ENCODE measurements at regions not wholly inside any gene's neighbourhood (a gene's known extent, or its start where the extent isn't known, plus 50 kb on each side); places are given as distances from the start of the nearest gene placed in this dataset.

GRCh38 chr13:73703606-73704005 is 430.6 kb downstream of the KLF12 start:
- DNase-seq (ENCODE audit: low read depth) = no peak

DNA sequence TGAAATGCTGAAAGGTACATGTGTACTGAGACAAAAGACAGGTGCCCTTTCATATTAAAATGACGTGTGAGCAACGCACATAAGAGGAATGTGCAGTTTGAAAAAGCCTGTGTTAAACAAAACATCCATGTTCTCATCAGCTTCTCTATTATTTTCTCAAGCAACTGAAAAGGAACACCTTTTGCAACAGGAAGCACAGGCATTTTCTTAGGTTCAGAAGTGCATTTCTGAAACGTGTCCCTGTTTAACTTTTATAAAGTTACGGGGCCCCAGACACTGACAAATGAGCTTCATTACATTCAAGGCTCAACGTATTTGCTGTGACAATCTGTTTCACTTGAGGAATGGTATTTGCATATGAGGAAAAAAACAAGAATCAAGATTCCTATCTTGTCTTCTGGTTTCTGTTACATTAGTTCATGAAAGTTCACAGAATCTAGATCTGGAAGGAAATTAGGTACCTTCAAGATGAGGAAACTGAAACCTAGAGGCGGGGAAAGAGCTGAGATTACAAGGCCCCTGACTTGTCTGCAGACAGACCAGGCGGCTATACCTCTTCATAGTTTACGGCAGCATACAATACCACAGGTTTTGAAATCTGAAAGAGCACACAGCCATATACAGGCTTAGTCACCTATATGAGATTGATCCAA is 431.7 kb downstream of the KLF12 start:
- DNase-seq (ENCODE audit: low read depth) = no peak

DNA sequence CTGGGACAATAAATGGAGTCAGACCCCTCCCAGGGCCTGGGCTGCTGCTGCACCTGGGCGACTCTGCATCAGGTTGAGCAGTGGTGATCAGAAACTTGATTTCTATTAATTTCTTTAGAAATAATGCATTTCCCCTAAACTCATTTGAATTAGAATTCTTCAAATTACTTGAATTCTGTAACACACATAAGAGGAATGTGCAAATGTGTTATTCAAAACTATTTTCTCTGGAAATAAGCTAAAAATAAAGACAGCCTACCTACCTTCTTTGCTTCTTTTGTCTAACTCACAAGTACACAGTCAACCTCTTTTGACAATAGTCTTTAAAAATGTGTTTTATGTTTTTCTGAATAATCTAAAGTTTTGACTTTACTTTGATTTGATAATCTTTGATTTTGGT is 433.0 kb downstream of the KLF12 start:
- DNase-seq (ENCODE audit: low read depth) = no peak

DNA sequence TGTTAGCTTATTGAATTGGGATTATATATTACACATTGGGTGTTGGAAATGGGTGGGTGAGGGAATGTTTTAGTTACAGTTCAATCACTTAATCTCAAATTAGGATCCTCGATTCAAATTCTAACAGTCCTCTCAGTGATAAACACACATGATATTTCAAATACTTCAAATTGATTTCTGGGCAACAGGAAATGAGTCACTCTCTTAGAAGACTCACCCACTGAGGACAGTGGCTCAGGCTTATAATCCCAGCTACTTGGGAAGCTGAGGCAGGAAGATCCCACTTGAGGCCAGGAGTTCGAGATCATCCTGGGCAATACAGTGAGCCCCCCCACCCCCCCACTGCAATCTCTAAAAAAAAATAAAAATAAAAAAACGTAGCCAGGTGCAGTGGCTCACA is 435.3 kb downstream of the KLF12 start:
- DNase-seq (ENCODE audit: low read depth) = no peak

DNA sequence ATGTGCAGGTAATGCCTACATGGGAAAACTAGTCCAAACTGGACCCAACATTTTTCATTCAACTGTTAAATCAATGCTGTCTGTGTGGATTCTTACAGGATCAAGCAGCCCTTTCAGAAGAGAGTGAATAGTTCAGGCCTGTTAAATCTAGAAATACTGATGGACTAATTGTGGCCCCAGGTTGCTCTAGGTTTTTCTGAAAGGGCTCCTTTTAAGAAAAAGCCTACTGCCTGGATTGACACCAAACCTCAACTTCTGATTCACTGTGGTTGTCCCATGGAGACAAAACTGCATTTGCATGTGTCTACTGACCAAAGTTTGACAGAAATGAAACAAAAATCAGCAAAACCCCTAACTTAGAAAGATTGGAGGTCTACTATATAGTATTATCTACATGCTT is 437.0 kb downstream of the KLF12 start:
- DNase-seq (ENCODE audit: low read depth) = no peak

DNA sequence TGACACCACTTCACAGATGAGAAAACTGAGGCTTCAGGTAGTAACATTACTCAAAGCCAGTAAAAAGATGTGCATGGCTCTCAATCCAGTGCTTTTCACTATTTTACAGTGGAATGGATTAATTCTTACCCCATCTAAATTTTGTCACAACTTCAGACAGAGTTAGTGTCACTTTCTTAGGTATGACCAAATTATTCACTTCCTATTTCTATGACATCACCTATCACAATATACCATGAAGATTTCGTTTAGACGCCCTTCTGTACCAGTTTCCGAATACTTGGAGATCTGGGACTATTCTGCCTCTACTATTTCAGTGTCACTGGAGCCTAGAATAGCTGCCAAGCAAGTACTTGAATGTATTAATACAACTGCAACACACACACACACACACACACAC is 437.5 kb downstream of the KLF12 start:
- no peak for DNase-seq (ENCODE audit: low read depth)

GRCh38 chr13:73696271-73696670 is 437.9 kb downstream of the KLF12 start:
- DNase-seq (ENCODE audit: low read depth) = no peak

GRCh38 chr13:73695325-73695724 is 438.9 kb downstream of the KLF12 start:
- no peak for DNase-seq (ENCODE audit: low read depth)

- no peak for DNase-seq (ENCODE audit: low read depth)
Measured at GRCh38 chr13:73693215-73693614, 441.0 kb downstream of the KLF12 start.

- no peak for DNase-seq (ENCODE audit: low read depth)
Measured at GRCh38 chr13:73691891-73692290, 442.3 kb downstream of the KLF12 start.

DNA sequence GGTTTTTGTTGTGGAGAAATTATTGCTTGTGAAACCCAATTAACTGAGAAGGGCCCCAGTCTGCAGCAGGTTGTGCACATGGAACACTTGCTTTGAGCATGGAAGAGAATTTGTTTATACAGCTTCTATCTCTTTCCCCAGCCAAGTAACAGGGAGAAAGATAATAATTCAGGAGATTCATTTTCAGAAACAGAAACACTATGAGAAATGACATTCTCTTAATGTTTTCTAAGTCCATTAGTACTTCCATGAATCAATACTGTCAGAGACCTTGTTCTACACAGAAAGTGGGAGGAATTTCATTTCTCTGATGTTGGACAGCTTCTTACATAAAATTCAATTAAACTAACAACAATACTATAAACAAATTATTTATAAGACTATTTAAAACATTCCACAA is 446.3 kb downstream of the KLF12 start:
- no peak for DNase-seq (ENCODE audit: low read depth)

- DNase-seq (ENCODE audit: low read depth) = no peak
Measured at GRCh38 chr13:73687087-73687486, 447.1 kb downstream of the KLF12 start.

GRCh38 chr13:73684750-73685149 is 449.5 kb downstream of the KLF12 start:
- DNase-seq (ENCODE audit: low read depth) = no peak

GRCh38 chr13:73684286-73684685 is 449.9 kb downstream of the KLF12 start:
- no peak for DNase-seq (ENCODE audit: low read depth)

GRCh38 chr13:73683746-73684145 is 450.5 kb downstream of the KLF12 start:
- DNase-seq (ENCODE audit: low read depth) = no peak

- no peak for DNase-seq (ENCODE audit: low read depth)
Measured at GRCh38 chr13:73681779-73682178, 452.4 kb downstream of the KLF12 start.

- no peak for DNase-seq (ENCODE audit: low read depth)
Measured at GRCh38 chr13:73681015-73681414, 453.2 kb downstream of the KLF12 start.

GRCh38 chr13:73677048-73677601 is 457.1 kb downstream of the KLF12 start:
- DNase-seq (ENCODE audit: low read depth) = no peak

DNA sequence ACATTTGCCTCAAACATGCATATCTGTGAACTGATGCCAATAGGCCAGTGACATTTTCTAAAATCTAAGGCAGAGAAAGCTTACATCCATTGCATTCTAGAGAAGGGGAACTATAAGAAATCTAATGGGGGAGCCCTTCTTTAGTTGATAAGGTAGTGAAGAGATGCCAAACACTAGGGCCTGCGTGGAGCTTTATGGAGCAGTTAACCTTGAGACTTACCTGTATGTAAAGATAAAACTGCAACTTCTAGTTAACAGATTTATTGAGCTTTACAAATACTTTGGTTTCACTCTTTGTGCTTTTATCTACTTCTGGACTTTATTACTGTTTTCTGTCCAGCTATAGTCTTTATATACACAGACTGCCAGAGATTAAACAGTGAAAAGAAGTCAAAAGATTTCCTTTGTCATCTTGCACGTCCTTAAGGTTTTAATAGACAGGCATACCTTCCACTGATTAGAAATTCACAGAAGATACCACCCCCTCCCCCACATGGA is 457.6 kb downstream of the KLF12 start:
- no peak for DNase-seq (ENCODE audit: low read depth)

GRCh38 chr13:73675821-73676220 is 458.4 kb downstream of the KLF12 start:
- DNase-seq (ENCODE audit: low read depth) = no peak

DNA sequence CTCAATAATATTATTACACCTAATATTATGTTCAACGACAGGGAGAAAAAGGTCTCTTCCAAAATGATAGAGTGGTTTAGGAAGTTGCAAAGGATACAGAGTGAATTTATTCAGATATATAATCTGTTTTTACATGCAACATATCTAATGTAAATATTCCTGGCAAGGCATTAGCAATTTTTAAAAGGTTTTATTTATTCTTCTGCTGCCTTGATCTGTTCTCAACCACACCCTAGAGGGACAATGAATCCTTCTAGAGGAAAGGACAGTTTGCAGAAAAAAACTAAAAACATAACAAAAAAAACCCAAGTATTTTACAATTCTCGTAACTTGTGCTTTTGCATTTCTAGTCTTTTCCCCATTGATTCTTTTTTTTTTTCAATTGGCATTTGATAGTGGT is 459.6 kb downstream of the KLF12 start:
- DNase-seq (ENCODE audit: low read depth) = no peak

DNA sequence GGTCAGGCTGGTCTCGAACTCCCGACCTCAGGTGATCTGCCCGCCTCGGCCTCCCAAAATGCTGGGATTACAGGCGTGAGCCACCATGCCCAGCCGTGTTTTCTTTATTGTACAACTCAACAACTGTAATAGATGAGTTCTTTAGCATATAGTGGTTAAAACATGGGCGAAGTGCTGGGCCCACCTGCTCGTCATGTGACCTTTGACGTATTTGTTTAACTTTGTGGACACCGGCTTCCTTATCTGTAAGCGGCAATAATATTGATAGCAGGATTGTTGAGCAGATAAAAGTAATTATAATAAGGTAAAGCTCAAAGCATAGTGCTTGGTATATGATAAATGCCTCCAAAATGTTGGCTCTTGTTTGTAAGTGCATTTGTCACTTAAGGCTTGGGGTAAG is 460.3 kb downstream of the KLF12 start:
- DNase-seq (ENCODE audit: low read depth) = no peak

GRCh38 chr13:73672492-73672891 is 461.7 kb downstream of the KLF12 start:
- no peak for DNase-seq (ENCODE audit: low read depth)

DNA sequence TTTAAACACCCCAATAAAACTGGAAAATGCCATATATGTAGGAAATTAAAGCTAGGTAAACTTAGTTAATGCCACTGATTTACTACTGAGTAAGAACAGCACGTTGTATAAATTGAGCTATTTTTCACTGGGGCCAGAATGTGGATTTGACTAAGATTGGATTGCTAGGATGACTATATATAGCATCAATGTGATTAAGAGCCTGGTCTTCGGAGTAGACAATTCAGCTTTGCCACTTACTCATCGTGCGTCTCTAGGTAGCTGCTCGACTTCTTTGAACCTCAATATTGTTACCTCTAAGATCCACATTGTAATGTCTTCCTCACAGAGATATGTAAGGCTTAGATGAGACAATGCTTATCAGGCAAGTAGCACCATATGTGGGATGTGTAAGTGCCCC is 462.5 kb downstream of the KLF12 start:
- no peak for DNase-seq (ENCODE audit: low read depth)
